ENCODE measurements at regions not wholly inside any gene's neighbourhood (a gene's known extent, or its start where the extent isn't known, plus 50 kb on each side); places are given as distances from the start of the nearest gene placed in this dataset.

- no peak for TF ChIP-seq CTCF (IDR thresholded peaks at IDR 0.05)
- no peak overlapping the region for H3K4me3 ChIP-seq (ENCODE audit: low read length)
Observed at GRCh38 chr3:150062492-150062891, 91.8 kb upstream of the PFN2 start.

GRCh38 chr3:150061288-150062024 lies 90.8 kb upstream of the PFN2 start:
- ChIA-PET CTCF (no interaction called here), POLR2A (no interaction called here)
- Mint-ChIP-seq H3K36me3 (ENCODE audit: low read depth) (no peaks in the 10 kb centered on the region), H3K4me3 (no peak overlapping the region), H3K27me3 (peaks cover 6% of the 10 kb centered on the region), H3K4me1 (ENCODE audit: low read depth) (no peaks in the 10 kb centered on the region), H3K9me3 (no peaks in the 10 kb centered on the region), H3K27ac (no peak overlapping the region)
- ATAC-seq (ENCODE audit: poor library complexity): no peak
- Histone ChIP-seq H3K36me3 (ENCODE audit: insufficient read depth, low read length) (no peaks in the 10 kb centered on the region), H3K27ac (ENCODE audit: low read depth in 1 of 2, low read length in 2 of 2) (no peak overlapping the region), H3K9me3 (ENCODE audit: control insufficient read depth in 1 of 2, insufficient read depth in 1 of 2, low read length in 2 of 2) (no peaks in the 10 kb centered on the region), H3K4me3 (ENCODE audit: low read length) (no peak overlapping the region), H3K4me1 (ENCODE audit: insufficient read depth, low read length) (no peaks in the 10 kb centered on the region), H3K27me3 (ENCODE audit: control insufficient read depth in 1 of 2, insufficient read depth in 2 of 2, low read length in 2 of 2) (no peaks in the 10 kb centered on the region)
- no peak for TF ChIP-seq CTCF (IDR thresholded peaks at IDR 0.05)
- intact Hi-C loops (cut with DNase I, micrococcal nuclease): no loop called here
- DNase-seq: no peak

More at GRCh38 chr3:150062492-150062891, 91.8 kb upstream of the PFN2 start:
- no peak overlapping the region for H3K4me3 Mint-ChIP-seq
- H3K27me3 Mint-ChIP-seq: peaks cover 13% of the 10 kb centered on the region
- no peak overlapping the region for H3K27ac ChIP-seq (ENCODE audit: low read depth in 1 of 2, low read length in 2 of 2)
- DNase-seq (no peak), ATAC-seq (ENCODE audit: poor library complexity) (no peak)
- no peaks in the 10 kb centered on the region for H3K4me1 ChIP-seq (ENCODE audit: insufficient read depth, low read length)
- no peaks in the 10 kb centered on the region for H3K4me1 Mint-ChIP-seq (ENCODE audit: low read depth)
- POLR2A ChIA-PET: no interaction called here
- no peaks in the 10 kb centered on the region for H3K9me3 ChIP-seq (ENCODE audit: control insufficient read depth in 1 of 2, insufficient read depth in 1 of 2, low read length in 2 of 2)
- no peak overlapping the region for H3K27ac Mint-ChIP-seq
- H3K36me3 ChIP-seq (ENCODE audit: insufficient read depth, low read length): no peaks in the 10 kb centered on the region
- H3K9me3 Mint-ChIP-seq: no peaks in the 10 kb centered on the region
- H3K36me3 Mint-ChIP-seq (ENCODE audit: low read depth): no peaks in the 10 kb centered on the region
- intact Hi-C loops (cut with DNase I, micrococcal nuclease): no loop called here
- no peaks in the 10 kb centered on the region for H3K27me3 ChIP-seq (ENCODE audit: control insufficient read depth in 1 of 2, insufficient read depth in 2 of 2, low read length in 2 of 2)
- CTCF ChIA-PET: no interaction called here

- Mint-ChIP-seq H3K36me3 (ENCODE audit: low read depth) (no peaks in the 10 kb centered on the region), H3K27me3 (peaks cover 18% of the 10 kb centered on the region), H3K9me3 (no peaks in the 10 kb centered on the region), H3K27ac (no peak overlapping the region), H3K4me3 (no peak overlapping the region), H3K4me1 (ENCODE audit: low read depth) (no peaks in the 10 kb centered on the region)
- no peaks in the 10 kb centered on the region for H3K36me3 ChIP-seq (ENCODE audit: insufficient read depth, low read length)
- ChIA-PET CTCF (interaction anchor here (1.4 kb wide), 1 partner anchor 13 kb away, joined by 3 read pairs; no protein-coding TSS in a partner anchor), POLR2A (no interaction called here)
- DNase-seq: no peak
- H3K27me3 ChIP-seq (ENCODE audit: control insufficient read depth in 1 of 2, insufficient read depth in 2 of 2, low read length in 2 of 2): no peaks in the 10 kb centered on the region
- H3K4me3 ChIP-seq (ENCODE audit: low read length): no peak overlapping the region
- no peak overlapping the region for H3K27ac ChIP-seq (ENCODE audit: low read depth in 1 of 2, low read length in 2 of 2)
- TF ChIP-seq CTCF (IDR thresholded peaks at IDR 0.05): no peak
- ATAC-seq (ENCODE audit: poor library complexity): no peak
- no peaks in the 10 kb centered on the region for H3K9me3 ChIP-seq (ENCODE audit: control insufficient read depth in 1 of 2, insufficient read depth in 1 of 2, low read length in 2 of 2)
- intact Hi-C loops (cut with DNase I, micrococcal nuclease): no loop called here
- no peaks in the 10 kb centered on the region for H3K4me1 ChIP-seq (ENCODE audit: insufficient read depth, low read length)
Observed at GRCh38 chr3:150059729-150060128, 89.0 kb upstream of the PFN2 start.
